SK-N-MC (cell line): ENCODE measurements at regions not wholly inside any gene's neighbourhood (a gene's known extent, or its start where the extent isn't known, plus 50 kb on each side); places are given as distances from the start of the nearest gene placed in this dataset.

ENCODE experiments used
- EZH2 ChIP-seq: fragments of 200-600 bp; sonication (generic); IDR thresholded peaks from one replicate; pipeline ENCODE4 v1.6.1; 2017; ENCODE audit warnings: antibody characterized with exemption
- POLR2AphosphoS5 ChIP-seq: IDR thresholded peaks from 2 replicates; pipeline ENCODE4 v1.6.1; 2012; ENCODE audit warnings: mild to moderate bottlenecking, low read depth, low read length, borderline replicate concordance

GRCh38 chr4:101418466-101418865 lies 71.1 kb upstream of the PPP3CA start:
- TF ChIP-seq EZH2, result no peak
- no peak for TF ChIP-seq POLR2AphosphoS5
